ENCODE measurements at regions not wholly inside any gene's neighbourhood (a gene's known extent, or its start where the extent isn't known, plus 50 kb on each side); places are given as distances from the start of the nearest gene placed in this dataset.

- no peak for DNase-seq (ENCODE audit: low read depth in 1 of 2, low spot score in 1 of 2)
- Histone ChIP-seq H3K27ac (replicated peaks) (no peak overlapping the region), H3K27me3 (ENCODE audit: insufficient read depth, poor library complexity, severe bottlenecking) (peaks cover 13% of the 10 kb centered on the region), H3K4me3 (replicated peaks; ENCODE audit: insufficient read depth, low read length) (no peak overlapping the region)
- no peak for TF ChIP-seq GABPA (IDR thresholded peaks at IDR 0.05; ENCODE audit: low read depth)
- TF ChIP-seq, protein P1, sequence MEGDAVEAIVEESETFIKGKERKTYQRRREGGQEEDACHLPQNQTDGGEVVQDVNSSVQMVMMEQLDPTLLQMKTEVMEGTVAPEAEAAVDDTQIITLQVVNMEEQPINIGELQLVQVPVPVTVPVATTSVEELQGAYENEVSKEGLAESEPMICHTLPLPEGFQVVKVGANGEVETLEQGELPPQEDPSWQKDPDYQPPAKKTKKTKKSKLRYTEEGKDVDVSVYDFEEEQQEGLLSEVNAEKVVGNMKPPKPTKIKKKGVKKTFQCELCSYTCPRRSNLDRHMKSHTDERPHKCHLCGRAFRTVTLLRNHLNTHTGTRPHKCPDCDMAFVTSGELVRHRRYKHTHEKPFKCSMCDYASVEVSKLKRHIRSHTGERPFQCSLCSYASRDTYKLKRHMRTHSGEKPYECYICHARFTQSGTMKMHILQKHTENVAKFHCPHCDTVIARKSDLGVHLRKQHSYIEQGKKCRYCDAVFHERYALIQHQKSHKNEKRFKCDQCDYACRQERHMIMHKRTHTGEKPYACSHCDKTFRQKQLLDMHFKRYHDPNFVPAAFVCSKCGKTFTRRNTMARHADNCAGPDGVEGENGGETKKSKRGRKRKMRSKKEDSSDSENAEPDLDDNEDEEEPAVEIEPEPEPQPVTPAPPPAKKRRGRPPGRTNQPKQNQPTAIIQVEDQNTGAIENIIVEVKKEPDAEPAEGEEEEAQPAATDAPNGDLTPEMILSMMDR (IDR thresholded peaks at IDR 0.05; ENCODE audit: insufficient read depth, low read length): no peak
These were observed 154.7 kb upstream of the PDE10A start for GRCh38 chr6:165817771-165818170.

- H3K4me3 ChIP-seq (replicated peaks; ENCODE audit: insufficient read depth, low read length): no peak overlapping the region
These were observed 154.1 kb upstream of the PDE10A start for GRCh38 chr6:165817148-165817547.

GRCh38 chr6:165814679-165815078 lies 151.6 kb upstream of the PDE10A start:
- peaks cover 7% of the 10 kb centered on the region for H3K27me3 ChIP-seq (ENCODE audit: insufficient read depth, poor library complexity, severe bottlenecking)

More at GRCh38 chr6:165817148-165817547, 154.1 kb upstream of the PDE10A start:
- DNase-seq (ENCODE audit: low read depth in 1 of 2, low spot score in 1 of 2): no peak
- TF ChIP-seq, protein P2, sequence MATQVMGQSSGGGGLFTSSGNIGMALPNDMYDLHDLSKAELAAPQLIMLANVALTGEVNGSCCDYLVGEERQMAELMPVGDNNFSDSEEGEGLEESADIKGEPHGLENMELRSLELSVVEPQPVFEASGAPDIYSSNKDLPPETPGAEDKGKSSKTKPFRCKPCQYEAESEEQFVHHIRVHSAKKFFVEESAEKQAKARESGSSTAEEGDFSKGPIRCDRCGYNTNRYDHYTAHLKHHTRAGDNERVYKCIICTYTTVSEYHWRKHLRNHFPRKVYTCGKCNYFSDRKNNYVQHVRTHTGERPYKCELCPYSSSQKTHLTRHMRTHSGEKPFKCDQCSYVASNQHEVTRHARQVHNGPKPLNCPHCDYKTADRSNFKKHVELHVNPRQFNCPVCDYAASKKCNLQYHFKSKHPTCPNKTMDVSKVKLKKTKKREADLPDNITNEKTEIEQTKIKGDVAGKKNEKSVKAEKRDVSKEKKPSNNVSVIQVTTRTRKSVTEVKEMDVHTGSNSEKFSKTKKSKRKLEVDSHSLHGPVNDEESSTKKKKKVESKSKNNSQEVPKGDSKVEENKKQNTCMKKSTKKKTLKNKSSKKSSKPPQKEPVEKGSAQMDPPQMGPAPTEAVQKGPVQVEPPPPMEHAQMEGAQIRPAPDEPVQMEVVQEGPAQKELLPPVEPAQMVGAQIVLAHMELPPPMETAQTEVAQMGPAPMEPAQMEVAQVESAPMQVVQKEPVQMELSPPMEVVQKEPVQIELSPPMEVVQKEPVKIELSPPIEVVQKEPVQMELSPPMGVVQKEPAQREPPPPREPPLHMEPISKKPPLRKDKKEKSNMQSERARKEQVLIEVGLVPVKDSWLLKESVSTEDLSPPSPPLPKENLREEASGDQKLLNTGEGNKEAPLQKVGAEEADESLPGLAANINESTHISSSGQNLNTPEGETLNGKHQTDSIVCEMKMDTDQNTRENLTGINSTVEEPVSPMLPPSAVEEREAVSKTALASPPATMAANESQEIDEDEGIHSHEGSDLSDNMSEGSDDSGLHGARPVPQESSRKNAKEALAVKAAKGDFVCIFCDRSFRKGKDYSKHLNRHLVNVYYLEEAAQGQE (IDR thresholded peaks at IDR 0.05; ENCODE audit: insufficient replicate concordance, low read depth): no peak
- TF ChIP-seq POLR2AphosphoS5 (IDR thresholded peaks at IDR 0.05; ENCODE audit: low read depth) (no peak), SPI1 (IDR thresholded peaks at IDR 0.05; ENCODE audit: borderline replicate concordance, low read depth) (no peak)
- Histone ChIP-seq H3K27ac (replicated peaks) (no peak overlapping the region), H3K27me3 (ENCODE audit: insufficient read depth, poor library complexity, severe bottlenecking) (peaks cover 13% of the 10 kb centered on the region)

GRCh38 chr6:165811512-165811911 lies 148.5 kb upstream of the PDE10A start:
- no peak for DNase-seq (ENCODE audit: low read depth in 1 of 2, low spot score in 1 of 2)
- H3K27me3 ChIP-seq (ENCODE audit: insufficient read depth, poor library complexity, severe bottlenecking): no peaks in the 10 kb centered on the region
- no peak overlapping the region for H3K27ac ChIP-seq (replicated peaks)
- TF ChIP-seq, protein P2 (IDR thresholded peaks at IDR 0.05; ENCODE audit: insufficient replicate concordance, low read depth): no peak
- TF ChIP-seq GABPA (IDR thresholded peaks at IDR 0.05; ENCODE audit: low read depth) (no peak), SPI1 (IDR thresholded peaks at IDR 0.05; ENCODE audit: borderline replicate concordance, low read depth) (no peak), POLR2AphosphoS5 (IDR thresholded peaks at IDR 0.05; ENCODE audit: low read depth) (no peak)
- TF ChIP-seq, protein P1 (IDR thresholded peaks at IDR 0.05; ENCODE audit: insufficient read depth, low read length): no peak
- H3K4me3 ChIP-seq (replicated peaks; ENCODE audit: insufficient read depth, low read length): no peak overlapping the region

More at GRCh38 chr6:165814679-165815078, 151.6 kb upstream of the PDE10A start:
- TF ChIP-seq POLR2AphosphoS5 (IDR thresholded peaks at IDR 0.05; ENCODE audit: low read depth) (no peak), SPI1 (IDR thresholded peaks at IDR 0.05; ENCODE audit: borderline replicate concordance, low read depth) (no peak), GABPA (IDR thresholded peaks at IDR 0.05; ENCODE audit: low read depth) (no peak)
- TF ChIP-seq, protein P1 (IDR thresholded peaks at IDR 0.05; ENCODE audit: insufficient read depth, low read length): no peak
- TF ChIP-seq, protein P2 (IDR thresholded peaks at IDR 0.05; ENCODE audit: insufficient replicate concordance, low read depth): no peak
- H3K4me3 ChIP-seq (replicated peaks; ENCODE audit: insufficient read depth, low read length): no peak overlapping the region
- DNase-seq (ENCODE audit: low read depth in 1 of 2, low spot score in 1 of 2): no peak
- no peak overlapping the region for H3K27ac ChIP-seq (replicated peaks)

Data from HL-60 (cell line).